Body of pancreas (tissue), 4 donors: ENCODE measurements at regions not wholly inside any gene's neighbourhood (a gene's known extent, or its start where the extent isn't known, plus 50 kb on each side); places are given as distances from the start of the nearest gene placed in this dataset.

Experiments
- CTCF ChIP-seq, 7 experiments: fragments of 450-650 bp in 4 of 7; fragments of 200-600 bp in 3 of 7; sonication (generic) in 3 of 7; IDR thresholded peaks; one replicate each; pipeline ENCODE4 v1.5.1; 2016 to 2019; ENCODE audit warnings: antibody characterized with exemption in 7 of 7
- POLR2A ChIP-seq, 3 donors: fragments of 450-650 bp; IDR thresholded peaks; one replicate each; pipeline ENCODE4 v1.6.1; 2016; ENCODE audit warnings: antibody characterized with exemption in 3 of 3, mild to moderate bottlenecking in 2 of 3

GRCh38 chr10:106341356-106341755, 823.1 kb downstream of the SORCS1 start:
- TF ChIP-seq CTCF (IDR thresholded peaks at IDR 0.05) (no peak), POLR2A (IDR thresholded peaks at IDR 0.05) (no peak)
